ENCODE measurements at regions not wholly inside any gene's neighbourhood (a gene's known extent, or its start where the extent isn't known, plus 50 kb on each side); places are given as distances from the start of the nearest gene placed in this dataset.

GRCh38 chr15:87155771-87156170, 1076.1 kb downstream of the AGBL1 start:
- TF ChIP-seq CTCF (conservative IDR thresholded peaks at IDR 0.05; ENCODE audit: low read length) = no peak
- TF ChIP-seq EZH2phosphoT487 (IDR thresholded peaks at IDR 0.05; ENCODE audit: borderline replicate concordance, low read depth, low read length) = no peak

Measured in OCI-LY7 (cell line).